ENCODE measurements at regions not wholly inside any gene's neighbourhood (a gene's known extent, or its start where the extent isn't known, plus 50 kb on each side); places are given as distances from the start of the nearest gene placed in this dataset.

DNA sequence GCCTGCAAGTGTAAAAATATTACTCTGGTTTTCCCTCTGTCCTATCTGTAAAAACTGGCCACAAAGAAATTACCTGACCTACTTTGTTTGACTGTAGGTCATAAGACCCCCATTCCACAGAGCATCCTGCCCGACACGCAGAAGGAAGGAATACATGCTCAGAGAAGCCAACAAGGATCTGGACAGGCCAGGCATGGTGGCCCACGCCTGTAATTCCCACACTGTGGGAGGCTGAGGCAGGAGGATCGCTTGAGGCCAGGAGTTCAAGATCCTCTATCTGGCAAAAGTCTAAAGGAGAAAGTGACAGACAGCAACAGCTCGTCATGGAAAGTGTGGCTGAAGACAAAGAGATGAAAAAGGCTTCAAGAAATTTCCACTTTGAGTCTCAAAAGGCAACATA, 78.2 kb upstream of the RNU2-1 start:
- TF ChIP-seq CTCF (IDR thresholded peaks at IDR 0.05) = no peak
- TF ChIP-seq POLR2A (IDR thresholded peaks at IDR 0.05) = no peak

All from body of pancreas (tissue), 4 donors.